Activated naive CD8-positive, alpha-beta T cell treated with anti-CD3 and anti-CD28 coated beads, Interleukin-2, amount 50 U/mL, for 24 hours (primary cell): ENCODE measurements at regions not wholly inside any gene's neighbourhood (a gene's known extent, or its start where the extent isn't known, plus 50 kb on each side); places are given as distances from the start of the nearest gene placed in this dataset.
"Not testable (repeated sequence)": the region's sequence is repeated elsewhere in the genome, so short reads cannot be mapped to it uniquely, and the experiment has no call there.

Experiments
- ATAC-seq: fragments of 150-1000 bp; cut with Tn5 transposase; one replicate; pipeline ENCODE4 v1.10.0; 2021
- DNase-seq: peaks from one replicate; pipeline ENCODE4 v3.0.0; 2021
- H3K27ac Mint-ChIP-seq: one replicate; pipeline ENCODE4 v1.8.0; 2021; ENCODE audit warnings: mild to moderate bottlenecking, mixed read lengths
- H3K27me3 Mint-ChIP-seq: one replicate; pipeline ENCODE4 v1.8.0; 2021; ENCODE audit warnings: mixed read lengths
- H3K36me3 Mint-ChIP-seq: one replicate; pipeline ENCODE4 v1.8.0; 2021; ENCODE audit warnings: low read depth, mixed read lengths
- H3K4me1 Mint-ChIP-seq: one replicate; pipeline ENCODE4 v1.8.0; 2021; ENCODE audit warnings: mixed read lengths
- H3K4me3 Mint-ChIP-seq: one replicate; pipeline ENCODE4 v1.8.0; 2021; ENCODE audit warnings: mild to moderate bottlenecking, moderate library complexity, mixed read lengths
- H3K9me3 Mint-ChIP-seq: one replicate; pipeline ENCODE4 v1.8.0; 2021; ENCODE audit warnings: mixed read lengths

- Mint-ChIP-seq H3K27me3 (peaks cover 6% of the 10 kb centered on the region), H3K36me3 (no peaks in the 10 kb centered on the region), H3K4me1 (peaks cover 2% of the 10 kb centered on the region), H3K4me3 (no peak overlapping the region), H3K9me3 (no peaks in the 10 kb centered on the region), H3K27ac (no peak overlapping the region)
- ATAC-seq, result no peak
- DNase-seq, result no peak
These were observed 378.9 kb downstream of the DLEU7 start for GRCh38 chr13:50464349-50465251.

GRCh38 chr13:50466456-50466855 is 377.0 kb downstream of the DLEU7 start:
- Mint-ChIP-seq H3K9me3 (no peaks in the 10 kb centered on the region), H3K27me3 (peaks cover 6% of the 10 kb centered on the region), H3K4me1 (no peaks in the 10 kb centered on the region), H3K36me3 (no peaks in the 10 kb centered on the region), H3K4me3 (no peak overlapping the region), H3K27ac (no peak overlapping the region)
- DNase-seq (no peak), ATAC-seq (no peak)

GRCh38 chr13:50467156-50468110 is 376.1 kb downstream of the DLEU7 start:
- H3K9me3 Mint-ChIP-seq, result no peaks in the 10 kb centered on the region
- H3K27ac Mint-ChIP-seq, result no peak overlapping the region
- no peaks in the 10 kb centered on the region for H3K4me1 Mint-ChIP-seq

GRCh38 chr13:50468849-50469669 is 374.4 kb downstream of the DLEU7 start:
- peaks cover 6% of the 10 kb centered on the region for H3K27me3 Mint-ChIP-seq
- no peaks in the 10 kb centered on the region for H3K36me3 Mint-ChIP-seq
- DNase-seq (no peak), ATAC-seq (no peak)
- no peaks in the 10 kb centered on the region for H3K4me1 Mint-ChIP-seq
- no peak overlapping the region for H3K27ac Mint-ChIP-seq
- no peak overlapping the region for H3K4me3 Mint-ChIP-seq
- H3K9me3 Mint-ChIP-seq, result no peaks in the 10 kb centered on the region

More at GRCh38 chr13:50467156-50468110, 376.1 kb downstream of the DLEU7 start:
- DNase-seq, result no peak
- no peak overlapping the region for H3K4me3 Mint-ChIP-seq
- ATAC-seq, result no peak
- H3K36me3 Mint-ChIP-seq, result no peaks in the 10 kb centered on the region
- H3K27me3 Mint-ChIP-seq, result peaks cover 6% of the 10 kb centered on the region

- DNase-seq, H3K36me3 Mint-ChIP-seq, H3K27ac Mint-ChIP-seq, H3K4me3 Mint-ChIP-seq, H3K4me1 Mint-ChIP-seq, H3K9me3 Mint-ChIP-seq, H3K27me3 Mint-ChIP-seq, ATAC-seq: not testable (repeated sequence)
These were observed 370.4 kb downstream of the DLEU7 start for GRCh38 chr13:50473050-50473449.

- no peak overlapping the region for H3K4me3 Mint-ChIP-seq
- no peaks in the 10 kb centered on the region for H3K36me3 Mint-ChIP-seq
- H3K27ac Mint-ChIP-seq, result no peak overlapping the region
- H3K4me1 Mint-ChIP-seq, result no peaks in the 10 kb centered on the region
- DNase-seq (no peak), ATAC-seq (no peak)
- H3K27me3 Mint-ChIP-seq, result peaks cover 8% of the 10 kb centered on the region
- no peaks in the 10 kb centered on the region for H3K9me3 Mint-ChIP-seq
These were observed 369.3 kb downstream of the DLEU7 start for GRCh38 chr13:50474088-50474662.

- no peaks in the 10 kb centered on the region for H3K36me3 Mint-ChIP-seq
- ATAC-seq (no peak), DNase-seq (no peak)
- no peak overlapping the region for H3K27ac Mint-ChIP-seq
- H3K4me1 Mint-ChIP-seq, result no peaks in the 10 kb centered on the region
- no peaks in the 10 kb centered on the region for H3K9me3 Mint-ChIP-seq
- H3K27me3 Mint-ChIP-seq, result peaks cover 7% of the 10 kb centered on the region
- H3K4me3 Mint-ChIP-seq, result no peak overlapping the region
These were observed 366.8 kb downstream of the DLEU7 start for GRCh38 chr13:50476577-50477285.

GRCh38 chr13:50481936-50482335 is 361.6 kb downstream of the DLEU7 start:
- no peaks in the 10 kb centered on the region for H3K4me1 Mint-ChIP-seq
- ATAC-seq (no peak), DNase-seq (no peak)
- H3K36me3 Mint-ChIP-seq, result no peaks in the 10 kb centered on the region
- no peaks in the 10 kb centered on the region for H3K27me3 Mint-ChIP-seq
- no peak overlapping the region for H3K27ac Mint-ChIP-seq
- no peaks in the 10 kb centered on the region for H3K9me3 Mint-ChIP-seq
- no peak overlapping the region for H3K4me3 Mint-ChIP-seq

GRCh38 chr13:50483416-50483815 is 360.1 kb downstream of the DLEU7 start:
- Mint-ChIP-seq H3K4me1 (no peaks in the 10 kb centered on the region), H3K27me3 (no peaks in the 10 kb centered on the region), H3K27ac (no peak overlapping the region), H3K36me3 (no peaks in the 10 kb centered on the region), H3K9me3 (no peaks in the 10 kb centered on the region), H3K4me3 (no peak overlapping the region)
- ATAC-seq, result no peak
- DNase-seq, result no peak

GRCh38 chr13:50484472-50485113 is 358.9 kb downstream of the DLEU7 start:
- DNase-seq (no peak), ATAC-seq (no peak)
- Mint-ChIP-seq H3K36me3 (no peaks in the 10 kb centered on the region), H3K27ac (no peak overlapping the region), H3K4me1 (no peaks in the 10 kb centered on the region), H3K27me3 (no peaks in the 10 kb centered on the region), H3K9me3 (no peaks in the 10 kb centered on the region), H3K4me3 (no peak overlapping the region)

GRCh38 chr13:50485979-50486935 is 357.2 kb downstream of the DLEU7 start:
- H3K4me1 Mint-ChIP-seq, result no peaks in the 10 kb centered on the region
- H3K36me3 Mint-ChIP-seq, result no peaks in the 10 kb centered on the region
- no peak overlapping the region for H3K4me3 Mint-ChIP-seq
- H3K27me3 Mint-ChIP-seq, result no peaks in the 10 kb centered on the region
- no peak overlapping the region for H3K27ac Mint-ChIP-seq
- ATAC-seq (no peak), DNase-seq (no peak)
- H3K9me3 Mint-ChIP-seq, result no peaks in the 10 kb centered on the region

GRCh38 chr13:50493683-50494082 is 349.8 kb downstream of the DLEU7 start:
- Mint-ChIP-seq H3K36me3 (no peaks in the 10 kb centered on the region), H3K4me3 (no peak overlapping the region), H3K27ac (no peak overlapping the region), H3K4me1 (no peaks in the 10 kb centered on the region), H3K27me3 (no peaks in the 10 kb centered on the region), H3K9me3 (no peaks in the 10 kb centered on the region)
- DNase-seq, result no peak
- ATAC-seq, result no peak
